Epithelial cell of prostate (primary cell): ENCODE measurements at regions not wholly inside any gene's neighbourhood (a gene's known extent, or its start where the extent isn't known, plus 50 kb on each side); places are given as distances from the start of the nearest gene placed in this dataset.
"Not testable (repeated sequence)": the region's sequence is repeated elsewhere in the genome, so short reads cannot be mapped to it uniquely, and the experiment has no call there.

Experiments used
- DNase-seq: peaks from one replicate; pipeline ENCODE4 v3.0.0-alpha.2; 2011; ENCODE audit warnings: low read depth, low spot score
- H3K27ac ChIP-seq: fragments of 450-650 bp; 2 replicates; pipeline ENCODE4 v1.5.1; 2017; ENCODE audit warnings: mild to moderate bottlenecking

DNA sequence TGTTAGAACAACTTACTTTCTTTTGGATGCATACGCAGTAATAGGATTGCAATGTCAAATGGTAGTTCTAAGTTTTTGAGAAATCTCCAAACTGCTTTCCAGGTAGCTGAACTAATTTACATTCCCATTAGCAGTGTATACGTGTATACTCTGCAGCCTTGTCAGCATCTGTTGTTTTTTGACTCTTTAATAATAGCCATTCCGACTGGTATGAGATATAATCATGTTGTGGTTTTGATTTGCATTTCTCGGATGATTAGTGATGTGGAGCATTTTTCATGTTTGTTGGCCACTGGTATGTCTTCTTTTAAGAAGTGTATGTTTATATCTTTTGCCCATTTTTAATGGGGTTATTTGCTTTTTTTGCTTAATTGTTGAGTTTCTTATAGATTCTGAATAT lies 76.9 kb upstream of the HNRNPA1L2 start:
- not testable (repeated sequence) for H3K27ac ChIP-seq

DNA sequence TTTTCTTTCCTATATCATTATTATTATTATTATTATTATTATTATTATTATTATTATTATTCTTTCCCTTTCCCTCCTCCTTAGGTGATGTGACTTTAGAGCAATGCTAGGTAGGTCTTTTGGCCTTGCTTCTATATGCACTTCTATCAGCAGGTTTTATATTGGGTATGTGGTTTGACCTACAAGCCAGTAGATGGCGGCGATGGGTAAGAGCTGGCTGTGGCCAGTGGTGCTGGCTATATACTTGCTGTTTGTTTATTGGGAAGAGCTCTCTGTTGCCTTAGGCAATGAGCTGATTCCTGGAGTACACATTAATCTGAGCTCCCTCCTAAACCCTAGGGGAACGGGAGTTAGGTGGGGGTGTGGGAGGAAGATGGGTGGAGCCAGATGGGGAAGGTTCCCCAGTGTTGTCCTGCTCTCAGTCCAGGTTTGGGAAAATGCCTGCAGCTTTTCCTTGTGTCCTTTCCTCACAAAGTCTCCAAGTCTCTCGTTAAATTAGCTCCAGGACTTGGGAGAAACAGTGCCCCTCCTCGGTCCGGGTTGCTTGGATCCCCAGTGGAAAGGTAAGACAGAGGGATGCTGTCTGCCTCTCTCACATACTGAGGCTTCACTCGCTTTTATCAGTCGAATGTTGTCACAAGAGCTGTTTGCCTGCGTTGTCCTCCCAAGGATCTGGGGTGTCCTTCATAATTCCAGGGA lies 72.2 kb upstream of the HNRNPA1L2 start:
- H3K27ac ChIP-seq, result not testable (repeated sequence)
- peak; percentile 39 for DNase-seq

More for the DNA sequence above, 76.9 kb upstream of the HNRNPA1L2 start:
- DNase-seq, result not testable (repeated sequence)

DNA sequence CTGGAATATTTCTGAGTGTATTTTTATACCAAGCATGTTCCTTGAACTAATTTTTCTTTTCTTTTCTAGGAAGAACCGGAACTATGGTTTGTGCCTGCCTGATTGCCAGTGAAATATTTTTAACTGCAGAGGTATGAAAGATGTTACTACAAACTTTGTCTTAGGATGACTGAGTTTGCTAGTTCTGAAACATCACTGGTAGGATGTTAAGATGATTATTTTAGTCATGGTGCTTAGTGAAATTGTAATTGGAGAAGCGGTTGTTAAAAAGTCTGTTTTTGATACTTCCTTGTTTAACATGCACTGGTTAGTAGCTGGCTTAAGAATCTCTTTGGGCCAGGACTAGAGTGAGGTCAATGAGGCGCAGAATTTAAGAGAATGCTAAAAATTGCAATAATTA lies 71.1 kb upstream of the HNRNPA1L2 start:
- DNase-seq, H3K27ac ChIP-seq: not testable (repeated sequence)

- H3K27ac ChIP-seq, DNase-seq: not testable (repeated sequence)
These were observed 59.3 kb upstream of the HNRNPA1L2 start for GRCh38 chr13:52582962-52583361.
